Effector memory CD4-positive, alpha-beta T cell (primary cell): ENCODE measurements at regions not wholly inside any gene's neighbourhood (a gene's known extent, or its start where the extent isn't known, plus 50 kb on each side); places are given as distances from the start of the nearest gene placed in this dataset.

Source experiments
- DNase-seq, 3 donors: peaks; one replicate each; pipeline ENCODE4 v3.0.0-alpha.2; 2020
- H3K27ac ChIP-seq: 2 replicates; pipeline ENCODE4 v1.7.0; 2013; ENCODE audit warnings: mild to moderate bottlenecking, low read length, moderate library complexity; ENCODE audit not compliant: insufficient read depth, poor library complexity, severe bottlenecking
- H3K27me3 ChIP-seq: replicated peaks from 2 replicates; pipeline ENCODE4 v1.7.0; 2013; ENCODE audit warnings: mild to moderate bottlenecking, low read length; ENCODE audit not compliant: insufficient read depth, control insufficient read depth, poor library complexity, severe bottlenecking
- H3K36me3 ChIP-seq: 2 replicates; pipeline ENCODE4 v1.7.0; 2013; ENCODE audit warnings: mild to moderate bottlenecking, low read length, moderate library complexity; ENCODE audit not compliant: control insufficient read depth, insufficient read depth
- H3K4me1 ChIP-seq: 2 replicates; pipeline ENCODE4 v1.7.0; 2013; ENCODE audit warnings: low read length, mild to moderate bottlenecking; ENCODE audit not compliant: control insufficient read depth, insufficient read depth, poor library complexity, severe bottlenecking
- H3K4me3 ChIP-seq: 2 replicates; pipeline ENCODE4 v1.7.0; 2013; ENCODE audit warnings: low read length, low read depth, mild to moderate bottlenecking; ENCODE audit not compliant: insufficient read depth, poor library complexity, severe bottlenecking
- H3K9me3 ChIP-seq: 2 replicates; pipeline ENCODE4 v1.7.0; 2013; ENCODE audit warnings: mild to moderate bottlenecking, low read length, moderate library complexity; ENCODE audit not compliant: control insufficient read depth

- no peaks in the 10 kb centered on the region for H3K9me3 ChIP-seq
- H3K4me1 ChIP-seq, result no peaks in the 10 kb centered on the region
- H3K36me3 ChIP-seq, result no peaks in the 10 kb centered on the region
- no peak for DNase-seq
- no peak overlapping the region for H3K4me3 ChIP-seq
- no peaks in the 10 kb centered on the region for H3K27me3 ChIP-seq
- H3K27ac ChIP-seq, result no peak overlapping the region
Measured at GRCh38 chr6:119482850-119483285, 133.3 kb upstream of the MAN1A1 start.

GRCh38 chr6:119481976-119482375 lies 132.4 kb upstream of the MAN1A1 start:
- Histone ChIP-seq H3K9me3 (no peaks in the 10 kb centered on the region), H3K36me3 (no peaks in the 10 kb centered on the region), H3K27ac (no peak overlapping the region), H3K4me3 (no peak overlapping the region), H3K27me3 (no peaks in the 10 kb centered on the region), H3K4me1 (no peaks in the 10 kb centered on the region)
- no peak for DNase-seq

- Histone ChIP-seq H3K27ac (no peak overlapping the region), H3K4me3 (no peak overlapping the region), H3K36me3 (no peaks in the 10 kb centered on the region), H3K9me3 (no peaks in the 10 kb centered on the region), H3K4me1 (no peaks in the 10 kb centered on the region), H3K27me3 (no peaks in the 10 kb centered on the region)
- DNase-seq, result no peak
Measured at GRCh38 chr6:119480961-119481497, 131.5 kb upstream of the MAN1A1 start.

GRCh38 chr6:119479860-119480655 lies 130.5 kb upstream of the MAN1A1 start:
- Histone ChIP-seq H3K27ac (no peak overlapping the region), H3K9me3 (no peaks in the 10 kb centered on the region), H3K27me3 (no peaks in the 10 kb centered on the region), H3K36me3 (no peaks in the 10 kb centered on the region), H3K4me1 (no peaks in the 10 kb centered on the region), H3K4me3 (no peak overlapping the region)
- no peak for DNase-seq

- no peaks in the 10 kb centered on the region for H3K9me3 ChIP-seq
- H3K4me3 ChIP-seq, result no peak overlapping the region
- DNase-seq, result no peak
- no peak overlapping the region for H3K27ac ChIP-seq
- H3K27me3 ChIP-seq, result no peaks in the 10 kb centered on the region
- no peaks in the 10 kb centered on the region for H3K4me1 ChIP-seq
- H3K36me3 ChIP-seq, result no peaks in the 10 kb centered on the region
Measured at GRCh38 chr6:119476554-119476953, 127.0 kb upstream of the MAN1A1 start.

- no peak for DNase-seq
- no peaks in the 10 kb centered on the region for H3K4me1 ChIP-seq
- no peak overlapping the region for H3K4me3 ChIP-seq
- H3K27me3 ChIP-seq, result no peaks in the 10 kb centered on the region
- no peaks in the 10 kb centered on the region for H3K36me3 ChIP-seq
- no peak overlapping the region for H3K27ac ChIP-seq
- H3K9me3 ChIP-seq, result no peaks in the 10 kb centered on the region
Measured at GRCh38 chr6:119476024-119476423, 126.5 kb upstream of the MAN1A1 start.

- no peaks in the 10 kb centered on the region for H3K36me3 ChIP-seq
- H3K4me1 ChIP-seq, result no peaks in the 10 kb centered on the region
- no peak overlapping the region for H3K27ac ChIP-seq
- H3K4me3 ChIP-seq, result no peak overlapping the region
- no peaks in the 10 kb centered on the region for H3K9me3 ChIP-seq
- H3K27me3 ChIP-seq, result no peaks in the 10 kb centered on the region
- DNase-seq, result no peak
Measured at GRCh38 chr6:119470893-119471542, 121.5 kb upstream of the MAN1A1 start.

GRCh38 chr6:119467488-119468081 lies 118.0 kb upstream of the MAN1A1 start:
- Histone ChIP-seq H3K27me3 (no peaks in the 10 kb centered on the region), H3K4me1 (no peaks in the 10 kb centered on the region), H3K9me3 (no peaks in the 10 kb centered on the region), H3K27ac (no peak overlapping the region), H3K36me3 (no peaks in the 10 kb centered on the region), H3K4me3 (no peak overlapping the region)
- DNase-seq, result no peak

- no peak overlapping the region for H3K4me3 ChIP-seq
- H3K27me3 ChIP-seq, result no peaks in the 10 kb centered on the region
- H3K9me3 ChIP-seq, result no peaks in the 10 kb centered on the region
- no peaks in the 10 kb centered on the region for H3K4me1 ChIP-seq
- no peak overlapping the region for H3K27ac ChIP-seq
- DNase-seq, result no peak
- H3K36me3 ChIP-seq, result no peaks in the 10 kb centered on the region
Measured at GRCh38 chr6:119466226-119466625, 116.7 kb upstream of the MAN1A1 start.
